Neuronal stem cell (in vitro differentiated cells): ENCODE measurements at regions not wholly inside any gene's neighbourhood (a gene's known extent, or its start where the extent isn't known, plus 50 kb on each side); places are given as distances from the start of the nearest gene placed in this dataset.

ENCODE experiments used
- DNase-seq: peaks from one replicate; pipeline ENCODE4 v3.0.0-alpha.2; 2013; ENCODE audit warnings: low spot score
- H2AFZ ChIP-seq: one replicate; pipeline ENCODE4 v1.6.1; 2013; ENCODE audit warnings: mild to moderate bottlenecking, low read length, inconsistent platforms
- H2AK5ac ChIP-seq: 2 replicates; pipeline ENCODE4 v1.6.1; 2013; ENCODE audit warnings: low read depth, mild to moderate bottlenecking, inconsistent platforms, low read length, moderate library complexity, mixed read lengths
- H2BK120ac ChIP-seq: 2 replicates; pipeline ENCODE4 v1.6.1; 2013; ENCODE audit warnings: low read depth, mild to moderate bottlenecking, inconsistent platforms, low read length, moderate library complexity, mixed read lengths
- H2BK12ac ChIP-seq: one replicate; pipeline ENCODE4 v1.6.1; 2013; ENCODE audit warnings: low read length, inconsistent platforms
- H2BK15ac ChIP-seq: 2 replicates; pipeline ENCODE4 v1.6.1; 2013; ENCODE audit warnings: mild to moderate bottlenecking, low read length, inconsistent platforms, mixed read lengths
- H2BK5ac ChIP-seq: one replicate; pipeline ENCODE4 v1.6.1; 2013; ENCODE audit warnings: inconsistent platforms, mild to moderate bottlenecking, low read length, moderate library complexity
- H3K14ac ChIP-seq: one replicate; pipeline ENCODE4 v1.6.1; 2013; ENCODE audit warnings: low read length, inconsistent platforms
- H3K18ac ChIP-seq: 2 replicates; pipeline ENCODE4 v1.6.1; 2013; ENCODE audit warnings: low read length, inconsistent platforms
- H3K23ac ChIP-seq: 2 replicates; pipeline ENCODE4 v1.6.1; 2013; ENCODE audit warnings: low read depth, mild to moderate bottlenecking, mixed read lengths, low read length, inconsistent platforms; ENCODE audit not compliant: poor library complexity
- H3K27ac ChIP-seq: replicated peaks from 3 replicates; pipeline ENCODE4 v1.5.1; 2013; ENCODE audit warnings: low read length, inconsistent platforms
- H3K27me3 ChIP-seq, 3 experiments: 2 replicates each; pipeline ENCODE4 v1.6.1; 2013; ENCODE audit warnings: low read length in 3 of 3, mild to moderate bottlenecking in 2 of 3, inconsistent platforms in 1 of 3, low read depth in 1 of 3, mixed read lengths in 1 of 3, moderate library complexity in 1 of 3; ENCODE audit not compliant: control insufficient read depth in 3 of 3, insufficient read depth in 3 of 3
- H3K36me3 ChIP-seq, 2 donors: replicated peaks in 1 of 2; 2 replicates each; pipeline ENCODE4 v1.6.1; 2013; ENCODE audit warnings: low read length in 2 of 2; ENCODE audit not compliant: control insufficient read depth in 2 of 2, insufficient read depth in 2 of 2
- H3K4ac ChIP-seq: 2 replicates; pipeline ENCODE4 v1.6.1; 2013; ENCODE audit warnings: inconsistent platforms, mild to moderate bottlenecking, low read length, moderate library complexity
- H3K4me1 ChIP-seq, 2 donors: 1 replicate in 1 of 2; 2 replicates in 1 of 2; pipeline ENCODE4 v1.6.1; 2013; ENCODE audit warnings: low read length in 2 of 2, low read depth in 1 of 2; ENCODE audit not compliant: control insufficient read depth in 2 of 2, insufficient read depth in 1 of 2
- H3K4me2 ChIP-seq: one replicate; pipeline ENCODE4 v1.6.1; 2013; ENCODE audit warnings: mild to moderate bottlenecking, low read length, inconsistent platforms; ENCODE audit not compliant: insufficient read depth, poor library complexity, severe bottlenecking
- H3K4me3 ChIP-seq, 2 donors: 2 replicates each; pipeline ENCODE4 v1.5.1; 2013; ENCODE audit warnings: low read length in 2 of 2, mild to moderate bottlenecking in 2 of 2, inconsistent platforms in 1 of 2, moderate library complexity in 1 of 2
- H3K79me1 ChIP-seq: one replicate; pipeline ENCODE4 v1.6.1; 2013; ENCODE audit warnings: low read depth, mild to moderate bottlenecking, inconsistent platforms, low read length, moderate library complexity
- H3K9ac ChIP-seq: one replicate; pipeline ENCODE4 v1.6.1; 2013; ENCODE audit warnings: mild to moderate bottlenecking, low read depth, low read length, inconsistent platforms; ENCODE audit not compliant: poor library complexity
- H3K9me3 ChIP-seq, 2 donors: replicated peaks in 1 of 2; 2 replicates each; pipeline versions ENCODE3 to v1.6.1; 2013; ENCODE audit warnings: low read length in 2 of 2, mild to moderate bottlenecking in 2 of 2, inconsistent platforms in 1 of 2, low read depth in 1 of 2, mixed read lengths in 1 of 2, moderate library complexity in 1 of 2; ENCODE audit not compliant: control insufficient read depth in 2 of 2, insufficient read depth in 1 of 2
- H4K8ac ChIP-seq: one replicate; pipeline ENCODE4 v1.6.1; 2013; ENCODE audit warnings: low read depth, mild to moderate bottlenecking, inconsistent platforms, low read length, moderate library complexity
- H4K91ac ChIP-seq: one replicate; pipeline ENCODE4 v1.6.1; 2013; ENCODE audit warnings: low read length, low read depth, mild to moderate bottlenecking, inconsistent platforms; ENCODE audit not compliant: poor library complexity
- WGBS, 2 donors: extraction: QIAGEN DNeasy Blood & Tissue Kit; methylation state at CpG; one replicate each; pipeline ENCODE4 v1.1.7; 2013; ENCODE audit warnings: missing lambda C conversion rate in 2 of 2, mixed read lengths in 1 of 2; ENCODE audit not compliant: insufficient read length in 2 of 2, insufficient replicate concordance in 1 of 2; ENCODE audit errors: extremely low coverage in 2 of 2; 5-methylcytosine and 5-hydroxymethylcytosine counted together

DNA sequence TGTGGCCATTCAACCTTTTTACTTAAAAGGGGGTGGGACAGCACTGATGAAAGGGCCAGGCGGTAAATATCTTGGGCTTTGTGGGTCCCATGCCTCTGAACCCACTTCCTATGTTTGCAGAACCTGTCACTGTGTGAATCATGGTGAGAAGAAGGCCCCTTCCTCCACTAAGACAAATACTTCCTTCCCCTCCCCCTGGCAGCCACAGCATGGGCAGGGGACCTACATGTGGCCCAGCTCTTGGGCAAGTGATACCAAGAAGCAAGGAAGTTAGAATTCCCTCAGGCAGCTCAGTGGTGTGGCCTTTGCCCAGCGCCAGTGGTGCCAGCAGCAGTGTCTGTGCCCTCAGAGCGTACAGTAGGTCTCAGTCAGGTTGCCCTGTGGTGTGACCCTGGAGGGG, 168.6 kb downstream of the TRIM33 start:
- no peak overlapping the region for H4K91ac ChIP-seq
- no peak overlapping the region for H3K23ac ChIP-seq
- no peak for DNase-seq
- no peak overlapping the region for H3K4me3 ChIP-seq
- H2AFZ ChIP-seq: no peak overlapping the region
- H3K4me1 ChIP-seq: peaks cover 0 to 4% of the 10 kb centered on the region in 2 donors
- peak overlapping the region; percentile 24 for H3K9ac ChIP-seq
- no peak overlapping the region for H2BK15ac ChIP-seq
- no peaks in the 10 kb centered on the region for H3K79me1 ChIP-seq
- no peak overlapping the region for H4K8ac ChIP-seq
- no peak overlapping the region for H2BK5ac ChIP-seq
- H3K4ac ChIP-seq: no peak overlapping the region
- WGBS, 2 donors: no CpG with 5 or more reads among the region's 3 CpGs
- H3K27me3 ChIP-seq: peaks cover 0 to 7% (median 0%) of the 10 kb centered on the region in 3 experiments
- H3K4me2 ChIP-seq: no peak overlapping the region
- no peaks in the 10 kb centered on the region for H3K9me3 ChIP-seq
- no peaks in the 10 kb centered on the region for H3K36me3 ChIP-seq
- H3K14ac ChIP-seq: no peak overlapping the region
- H2BK120ac ChIP-seq: no peak overlapping the region
- H3K27ac ChIP-seq: no peak overlapping the region
- no peak overlapping the region for H2BK12ac ChIP-seq
- no peak overlapping the region for H2AK5ac ChIP-seq
- H3K18ac ChIP-seq: peak overlapping the region; percentile 28

- H3K4me3 ChIP-seq: no peak overlapping the region
- no peak overlapping the region for H4K91ac ChIP-seq
- H2BK5ac ChIP-seq: no peak overlapping the region
- H3K4me1 ChIP-seq: peaks cover 0 to 4% of the 10 kb centered on the region in 2 donors
- no peak overlapping the region for H2AFZ ChIP-seq
- H3K27me3 ChIP-seq: peaks cover 0 to 4% (median 0%) of the 10 kb centered on the region in 3 experiments
- no peak overlapping the region for H4K8ac ChIP-seq
- no peak overlapping the region for H3K4ac ChIP-seq
- DNase-seq: no peak
- no peak overlapping the region for H3K9ac ChIP-seq
- no peak overlapping the region for H3K14ac ChIP-seq
- H2BK12ac ChIP-seq: no peak overlapping the region
- no peak overlapping the region for H3K23ac ChIP-seq
- no peak overlapping the region for H3K18ac ChIP-seq
- H3K79me1 ChIP-seq: no peaks in the 10 kb centered on the region
- no peak overlapping the region for H2BK120ac ChIP-seq
- no peak overlapping the region for H2BK15ac ChIP-seq
- no peak overlapping the region for H3K27ac ChIP-seq
- no peaks in the 10 kb centered on the region for H3K36me3 ChIP-seq
- H2AK5ac ChIP-seq: no peak overlapping the region
- H3K4me2 ChIP-seq: no peak overlapping the region
- H3K9me3 ChIP-seq: no peaks in the 10 kb centered on the region
- no CpG with 5 or more reads among the region's 6 CpGs for WGBS, 2 donors
These were observed 169.1 kb downstream of the TRIM33 start for GRCh38 chr1:114341856-114342255.

- no peak overlapping the region for H3K14ac ChIP-seq
- peaks cover 0 to 4% (median 0%) of the 10 kb centered on the region in 3 experiments for H3K27me3 ChIP-seq
- no peak overlapping the region for H3K9ac ChIP-seq
- H3K9me3 ChIP-seq: peaks cover 0 to 1% of the 10 kb centered on the region in 2 donors
- no peak overlapping the region for H4K8ac ChIP-seq
- no peak overlapping the region for H2AFZ ChIP-seq
- H3K23ac ChIP-seq: no peak overlapping the region
- no peak overlapping the region for H2BK15ac ChIP-seq
- no peaks in the 10 kb centered on the region for H3K36me3 ChIP-seq
- peaks cover 0 to 2% of the 10 kb centered on the region in 2 donors for H3K4me1 ChIP-seq
- H3K18ac ChIP-seq: no peak overlapping the region
- H2BK12ac ChIP-seq: no peak overlapping the region
- no peak overlapping the region for H3K4me3 ChIP-seq
- no peak overlapping the region for H2AK5ac ChIP-seq
- no peak overlapping the region for H2BK5ac ChIP-seq
- H3K79me1 ChIP-seq: no peaks in the 10 kb centered on the region
- H2BK120ac ChIP-seq: no peak overlapping the region
- DNase-seq: no peak
- H3K27ac ChIP-seq: no peak overlapping the region
- no CpG with 5 or more reads among the region's 3 CpGs for WGBS, 2 donors
- no peak overlapping the region for H3K4me2 ChIP-seq
- H4K91ac ChIP-seq: no peak overlapping the region
- no peak overlapping the region for H3K4ac ChIP-seq
These were observed 169.7 kb downstream of the TRIM33 start for GRCh38 chr1:114341299-114341698.

DNA sequence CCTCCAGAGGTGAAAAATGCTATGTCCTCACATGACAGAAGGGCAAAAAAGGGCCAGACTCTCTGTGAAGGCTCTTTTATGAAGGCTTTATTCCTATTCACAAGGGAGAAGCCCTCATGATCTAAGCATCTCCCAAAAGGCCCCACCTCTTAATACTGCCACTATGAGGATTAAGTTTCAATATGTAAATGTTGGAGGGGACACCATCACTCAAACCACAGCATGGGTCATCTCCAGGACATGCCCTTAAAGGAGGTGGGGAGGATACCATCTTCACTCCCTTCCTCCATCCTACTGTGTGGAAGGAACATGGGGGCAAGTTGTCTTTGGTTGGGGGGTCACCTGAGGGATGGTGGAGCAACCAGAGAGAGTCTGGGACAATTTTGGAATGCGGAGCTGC, 170.1 kb downstream of the TRIM33 start:
- no CpG with 5 or more reads among the region's 1 CpG for WGBS, 2 donors
- no peak overlapping the region for H3K4me3 ChIP-seq

More for the DNA sequence above, 170.1 kb downstream of the TRIM33 start:
- Histone ChIP-seq H4K8ac (no peak overlapping the region), H3K4me2 (no peak overlapping the region), H3K14ac (no peak overlapping the region), H3K36me3 (no peaks in the 10 kb centered on the region), H2BK120ac (no peak overlapping the region), H3K9me3 (peaks cover 0 to 1% of the 10 kb centered on the region in 2 donors), H3K27me3 (peaks cover 0 to 4% (median 0%) of the 10 kb centered on the region in 3 experiments), H3K18ac (no peak overlapping the region), H3K4ac (no peak overlapping the region), H4K91ac (no peak overlapping the region), H2AK5ac (no peak overlapping the region), H2AFZ (no peak overlapping the region), H2BK12ac (no peak overlapping the region), H3K27ac (no peak overlapping the region), H2BK5ac (no peak overlapping the region), H2BK15ac (no peak overlapping the region), H3K79me1 (no peaks in the 10 kb centered on the region), H3K23ac (no peak overlapping the region), H3K9ac (no peak overlapping the region), H3K4me1 (no peaks in the 10 kb centered on the region)
- DNase-seq: no peak
